ENCODE measurements at regions not wholly inside any gene's neighbourhood (a gene's known extent, or its start where the extent isn't known, plus 50 kb on each side); places are given as distances from the start of the nearest gene placed in this dataset.

DNA sequence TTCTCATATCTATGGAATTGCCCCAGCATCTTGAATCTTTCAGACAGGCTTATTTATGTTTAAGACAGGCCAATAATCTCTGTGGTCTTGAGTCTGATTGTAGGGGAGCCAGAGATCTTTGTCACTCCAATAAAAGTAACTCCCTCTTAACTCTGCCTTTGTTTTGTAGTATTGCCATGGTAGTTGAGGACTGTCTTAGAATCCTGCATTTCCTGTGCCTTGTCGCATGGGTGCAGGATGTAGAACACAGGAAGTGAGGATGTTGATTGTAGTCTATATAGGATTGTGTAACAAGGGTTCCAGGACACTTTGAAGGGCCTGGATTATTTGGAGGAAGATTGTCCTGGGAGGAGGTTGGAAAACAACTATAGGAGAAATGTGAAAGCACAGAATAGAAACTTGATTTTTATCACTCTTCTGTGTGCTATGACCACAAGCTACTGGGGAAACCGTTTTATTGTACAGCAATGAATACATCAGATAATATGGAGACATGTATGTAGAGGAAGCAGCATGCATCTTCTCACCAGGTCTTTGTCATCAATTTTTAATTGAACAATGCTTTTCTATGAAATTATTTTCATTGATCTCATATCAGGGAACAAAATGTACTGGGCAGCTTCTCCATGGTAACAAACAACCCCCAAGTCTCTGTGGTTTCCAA, 411.7 kb downstream of the FGF9 start:
- Histone ChIP-seq H3K14ac (ENCODE audit: insufficient read length) (no peak overlapping the region), H3K18ac (ENCODE audit: extremely low read depth, low read length) (no peak overlapping the region), H4K20me1 (replicated peaks in 1 of 2; ENCODE audit: control insufficient read depth in 1 of 2, insufficient read depth in 2 of 2, low read length in 2 of 2) (peaks cover 2 to 5% of the 10 kb centered on the region in 2 experiments), H2BK12ac (ENCODE audit: low read depth, low read length) (no peak overlapping the region), H2BK20ac (ENCODE audit: low read length) (no peak overlapping the region), H3K56ac (replicated peaks; ENCODE audit: insufficient read length, low read depth, low read length) (no peak overlapping the region), H4K8ac (ENCODE audit: extremely low read depth, insufficient read depth, low read length) (no peak overlapping the region), H2BK120ac (replicated peaks; ENCODE audit: low read depth, low read length) (no peak overlapping the region), H3K4ac (replicated peaks; ENCODE audit: insufficient read length, low read depth, low read length) (no peak overlapping the region), H2AFZ (ENCODE audit: low read length) (no peak overlapping the region), H3K4me2 (ENCODE audit: insufficient read depth in 1 of 2, low read depth in 2 of 2, low read length in 2 of 2) (no peak overlapping the region), H2BK15ac (ENCODE audit: low read length) (no peak overlapping the region), H3K23me2 (ENCODE audit: low read depth, low read length) (no peaks in the 10 kb centered on the region), H3K4me1 (replicated peaks in 1 of 4; ENCODE audit: control insufficient read depth in 3 of 4, insufficient read depth in 4 of 4, low read length in 3 of 4) (no peaks in the 10 kb centered on the region), H3K9me3 (ENCODE audit: insufficient read depth in 2 of 2, low read depth in 1 of 2, low read length in 1 of 2) (no peaks in the 10 kb centered on the region), H3K27me3 (replicated peaks in 1 of 4; ENCODE audit: control insufficient read depth in 3 of 4, extremely low read depth in 1 of 4, insufficient read depth in 3 of 4, low read length in 3 of 4) (peaks cover 5 to 19% (median 12%) of the 10 kb centered on the region in 4 experiments), H4K91ac (replicated peaks; ENCODE audit: insufficient read length, low read length) (no peak overlapping the region), H3K27ac (ENCODE audit: low read depth, low read length) (no peak overlapping the region), H2BK5ac (ENCODE audit: low read depth, low read length) (no peak overlapping the region), H4K5ac (ENCODE audit: insufficient read length, low read depth, low read length) (no peak overlapping the region), H3K4me3 (ENCODE audit: extremely low read depth in 1 of 4, insufficient read depth in 2 of 4, low read depth in 3 of 4, low read length in 4 of 4) (no peak overlapping the region), H3K79me1 (ENCODE audit: low read depth, low read length) (no peaks in the 10 kb centered on the region), H2AK5ac (ENCODE audit: low read depth, low read length) (no peak overlapping the region), H3K79me2 (ENCODE audit: control insufficient read depth in 1 of 2, insufficient read depth in 2 of 2, low read length in 2 of 2) (no peaks in the 10 kb centered on the region), H3K23ac (ENCODE audit: insufficient read length) (no peak overlapping the region), H3K9ac (replicated peaks in 1 of 4; ENCODE audit: extremely low read depth in 1 of 4, low read depth in 3 of 4, low read length in 3 of 4) (no peak overlapping the region), H3K36me3 (ENCODE audit: control insufficient read depth in 2 of 4, insufficient read depth in 4 of 4, low read length in 3 of 4) (no peaks in the 10 kb centered on the region)
- POLR2A ChIA-PET (ENCODE audit: partially characterized antibody) = interaction anchor here (0.8 kb wide), 1 partner anchor 10 kb away, joined by 3 read pairs; no protein-coding TSS in a partner anchor
- TF ChIP-seq POLR2A (IDR thresholded peaks at IDR 0.05; ENCODE audit: control extremely low read depth in 1 of 2, low read depth in 2 of 2, low read length in 2 of 2) (no peak), RNF2 (IDR thresholded peaks at IDR 0.05; ENCODE audit: borderline replicate concordance, low read depth, low read length, missing control alignments, poor library complexity, severe bottlenecking) (no peak), SRF (IDR thresholded peaks at IDR 0.05; ENCODE audit: low read depth, low read length) (no peak), SIRT6 (IDR thresholded peaks at IDR 0.05; ENCODE audit: low read length) (no peak), NANOG (IDR thresholded peaks at IDR 0.05; ENCODE audit: insufficient read depth, low read depth, low read length, poor library complexity, severe bottlenecking) (no peak), TEAD4 (IDR thresholded peaks at IDR 0.05; ENCODE audit: low read depth, low read length) (no peak), KDM1A (IDR thresholded peaks at IDR 0.05; ENCODE audit: borderline replicate concordance, low read length) (no peak), RFX5 (IDR thresholded peaks at IDR 0.05; ENCODE audit: borderline replicate concordance, low read depth, low read length) (no peak), HDAC2 (IDR thresholded peaks at IDR 0.05; ENCODE audit: borderline replicate concordance in 1 of 2, low read depth in 2 of 2, low read length in 2 of 2) (no peak)
- TF ChIP-seq, protein P1, sequence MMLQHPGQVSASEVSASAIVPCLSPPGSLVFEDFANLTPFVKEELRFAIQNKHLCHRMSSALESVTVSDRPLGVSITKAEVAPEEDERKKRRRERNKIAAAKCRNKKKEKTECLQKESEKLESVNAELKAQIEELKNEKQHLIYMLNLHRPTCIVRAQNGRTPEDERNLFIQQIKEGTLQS (IDR thresholded peaks at IDR 0.05; ENCODE audit: insufficient read depth, low read depth, low read length) = no peak
- CTCF ChIA-PET (ENCODE audit: partially characterized antibody) = interaction anchor here (1.0 to 1.2 kb wide), 2 partner anchors 13 to 23 kb away, joined by 3 to 4 read pairs; no protein-coding TSS in a partner anchor
- DNase-seq (ENCODE audit: low read depth in 1 of 2, low spot score in 2 of 2) = no peak
- 80% methylated on average over 2 of the region's 2 CpGs; no CpG with 5 or more reads in 1 of the 2 experiments for WGBS, 2 experiments (ENCODE audit: extremely low coverage in 1 of 2, insufficient coverage in 1 of 2, insufficient read length in 1 of 2, insufficient replicate concordance in 2 of 2, low coverage in 1 of 2, low lambda C conversion rate in 2 of 2, missing lambda C conversion rate in 1 of 2)
- FAIRE-seq = no peak
